ENCODE measurements at regions not wholly inside any gene's neighbourhood (a gene's known extent, or its start where the extent isn't known, plus 50 kb on each side); places are given as distances from the start of the nearest gene placed in this dataset.

GRCh38 chr5:175094461-175094860 is 349.5 kb downstream of the DRD1 start:
- WGBS (ENCODE audit: insufficient coverage, low coverage, low lambda C conversion rate, missing lambda C conversion rate) = 67% methylated on average over 1 of the region's 1 CpG

GRCh38 chr5:175092691-175093090 is 351.3 kb downstream of the DRD1 start:
- TF ChIP-seq CTCF (IDR thresholded peaks at IDR 0.05) = no peak
- TF ChIP-seq POLR2A (IDR thresholded peaks at IDR 0.05) = no peak
- no peaks in the 10 kb centered on the region for H3K27me3 ChIP-seq
- ATAC-seq = no peak
- 100% methylated on average over 2 of the region's 3 CpGs for WGBS (ENCODE audit: insufficient coverage, low coverage, low lambda C conversion rate, missing lambda C conversion rate)
- H3K4me1 ChIP-seq = peaks cover 0 to 6% (median 0%) of the 10 kb centered on the region in 4 donors
- no peak for DNase-seq
- intact Hi-C loops (cut with DNase I) = no loop called here
- no peak overlapping the region for H3K27ac ChIP-seq
- H3K36me3 ChIP-seq = no peaks in the 10 kb centered on the region
- H3K9me3 ChIP-seq = no peaks in the 10 kb centered on the region
- H3K4me3 ChIP-seq = no peak overlapping the region

More at GRCh38 chr5:175094461-175094860, 349.5 kb downstream of the DRD1 start:
- Histone ChIP-seq H3K4me3 (no peak overlapping the region), H3K36me3 (no peaks in the 10 kb centered on the region), H3K9me3 (no peaks in the 10 kb centered on the region), H3K27me3 (no peaks in the 10 kb centered on the region), H3K27ac (no peak overlapping the region), H3K4me1 (peaks cover 0 to 6% (median 0%) of the 10 kb centered on the region in 4 donors)
- no peak for ATAC-seq
- intact Hi-C loops (cut with DNase I) = no loop called here
- no peak for DNase-seq
- TF ChIP-seq POLR2A (IDR thresholded peaks at IDR 0.05) = no peak
- no peak for TF ChIP-seq CTCF (IDR thresholded peaks at IDR 0.05)

- Histone ChIP-seq H3K4me3 (no peak overlapping the region), H3K9me3 (no peaks in the 10 kb centered on the region), H3K4me1 (no peaks in the 10 kb centered on the region), H3K27me3 (no peaks in the 10 kb centered on the region), H3K36me3 (no peaks in the 10 kb centered on the region), H3K27ac (no peak overlapping the region)
- ATAC-seq = no peak
- DNase-seq = no peak
- 57% methylated on average over 5 of the region's 6 CpGs for WGBS (ENCODE audit: insufficient coverage, low coverage, low lambda C conversion rate, missing lambda C conversion rate)
- TF ChIP-seq CTCF (IDR thresholded peaks at IDR 0.05) = no peak
- TF ChIP-seq POLR2A (IDR thresholded peaks at IDR 0.05) = no peak
- intact Hi-C loops (cut with DNase I) = no loop called here
Observed at GRCh38 chr5:175088963-175089362, 355.0 kb downstream of the DRD1 start.

- intact Hi-C loops (cut with DNase I) = no loop called here
- Histone ChIP-seq H3K27ac (no peak overlapping the region), H3K27me3 (no peaks in the 10 kb centered on the region)
Observed at GRCh38 chr5:175082866-175083590, 358.6 kb downstream of the MSX2 start.

More at GRCh38 chr5:175082866-175083590, 358.6 kb downstream of the MSX2 start:
- H3K9me3 ChIP-seq = no peaks in the 10 kb centered on the region
- no peak overlapping the region for H3K4me3 ChIP-seq
- 73% methylated on average over 4 of the region's 4 CpGs for WGBS (ENCODE audit: insufficient coverage, low coverage, low lambda C conversion rate, missing lambda C conversion rate)
- H3K4me1 ChIP-seq = peaks cover 0 to 6% (median 0%) of the 10 kb centered on the region in 4 donors
- no peak for DNase-seq
- no peak for ATAC-seq
- H3K36me3 ChIP-seq = no peaks in the 10 kb centered on the region
- TF ChIP-seq CTCF (IDR thresholded peaks at IDR 0.05) (no peak), POLR2A (IDR thresholded peaks at IDR 0.05) (no peak)

All from right lobe of liver (tissue), 6 donors.